HG02885 (cell line): ENCODE measurements at regions not wholly inside any gene's neighbourhood (a gene's known extent, or its start where the extent isn't known, plus 50 kb on each side); places are given as distances from the start of the nearest gene placed in this dataset.
"Not testable (repeated sequence)": the region's sequence is repeated elsewhere in the genome, so short reads cannot be mapped to it uniquely, and the experiment has no call there.

ENCODE experiments used
- ATAC-seq: cut with Tn5 transposase; IDR thresholded peaks from one replicate; pipeline ENCODE4 v1.9.1; 2021; ENCODE audit warnings: mild to moderate bottlenecking; ENCODE audit not compliant: unreplicated experiment, poor library complexity

- ATAC-seq: not testable (repeated sequence)
These were observed 84.7 kb downstream of the METTL2B start for GRCh38 chr7:128561116-128561722.

DNA sequence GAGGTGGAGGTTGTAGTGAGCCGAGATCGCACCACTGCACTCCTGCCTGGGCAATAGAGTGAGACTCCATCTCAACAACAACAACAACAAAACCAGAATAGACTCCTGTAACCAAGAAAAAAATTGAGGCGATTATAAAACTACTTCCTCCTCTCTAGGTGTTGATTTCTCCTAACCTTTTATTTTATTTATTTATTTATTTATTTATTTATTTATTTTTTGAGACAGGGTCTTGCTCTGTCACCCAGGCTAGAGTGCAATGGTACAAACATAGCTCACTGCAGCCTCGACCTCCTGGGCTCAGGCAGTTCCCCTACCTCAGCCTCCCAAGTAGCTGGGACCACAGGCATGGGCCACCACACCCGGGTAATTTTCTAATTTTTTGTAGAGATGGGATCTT lies 86.2 kb downstream of the METTL2B start:
- ATAC-seq: not testable (repeated sequence)

DNA sequence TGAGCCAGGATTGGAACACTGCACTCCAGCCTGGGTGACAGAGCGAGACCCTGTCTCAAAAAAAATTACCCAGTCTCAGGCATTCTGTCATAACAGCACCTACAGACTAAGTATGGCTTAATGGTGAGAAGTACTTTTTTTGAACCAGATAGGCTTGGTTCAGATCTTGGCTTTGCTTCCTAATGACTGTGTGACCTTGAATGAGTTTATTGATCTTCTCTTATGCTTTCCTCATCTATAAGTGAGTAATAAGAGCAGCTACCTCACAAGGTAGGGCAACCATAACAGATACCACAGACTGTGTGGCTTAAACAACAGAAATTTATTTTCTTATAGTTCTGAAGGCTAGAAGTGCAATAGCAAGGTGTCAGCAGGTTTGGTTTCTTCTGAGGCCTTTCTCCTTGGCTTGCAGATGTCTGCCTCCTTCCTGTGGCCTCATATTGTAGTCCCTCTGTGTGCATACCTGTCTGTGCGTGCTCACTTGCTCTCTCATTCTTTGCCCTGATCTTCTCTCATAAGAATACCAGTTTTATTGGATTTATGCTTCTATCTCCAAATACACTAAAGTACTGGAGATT lies 87.7 kb downstream of the METTL2B start:
- ATAC-seq: not testable (repeated sequence)

DNA sequence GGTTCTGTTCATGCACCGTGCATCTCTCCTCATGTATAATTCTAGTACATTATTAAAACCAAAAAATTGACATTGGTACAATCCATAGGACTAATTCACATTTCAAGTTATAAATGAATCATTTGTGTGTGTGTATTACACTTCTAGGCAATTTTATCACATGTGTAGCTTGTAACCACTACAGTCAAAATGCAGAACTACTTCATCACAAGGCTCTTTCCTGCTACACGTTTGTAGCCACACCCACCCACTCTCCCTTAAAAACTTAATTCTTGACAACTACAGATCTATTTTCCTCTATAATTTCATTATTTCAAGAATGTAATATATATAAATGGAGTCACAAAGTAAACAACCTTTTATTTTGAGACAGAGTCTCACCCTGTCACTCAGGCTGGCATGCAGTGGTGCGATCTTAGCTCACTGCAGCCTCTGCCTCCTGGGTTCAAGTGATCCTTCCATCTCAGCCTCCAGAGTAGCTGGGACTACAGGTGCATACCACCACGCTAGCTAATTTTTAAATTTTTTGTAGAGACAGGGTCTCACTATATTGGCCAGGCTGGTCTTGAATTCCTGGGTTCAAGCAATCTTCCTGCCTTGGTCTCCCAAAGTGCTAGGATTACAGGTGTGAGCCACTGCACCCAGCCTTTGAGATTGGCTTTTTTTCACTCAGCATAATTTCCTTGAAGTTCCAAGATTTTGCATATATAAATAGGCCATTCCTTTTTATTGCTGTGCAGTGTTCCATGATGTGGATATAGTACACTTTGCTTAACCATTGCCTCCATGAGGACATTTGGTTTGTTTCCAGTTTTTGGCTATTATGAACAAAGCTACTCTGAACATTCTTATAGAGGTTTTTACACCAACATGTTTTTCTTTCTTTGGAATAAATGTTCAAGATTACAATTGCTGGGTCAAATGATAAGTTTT lies 88.7 kb downstream of the METTL2B start:
- ATAC-seq: not testable (repeated sequence)

- ATAC-seq: not testable (repeated sequence)
These were observed 96.8 kb upstream of the GARIN1A start for GRCh38 chr7:128575277-128575676.

GRCh38 chr7:128576953-128577352 lies 95.1 kb upstream of the GARIN1A start:
- ATAC-seq: not testable (repeated sequence)

GRCh38 chr7:128579843-128580242 lies 92.2 kb upstream of the GARIN1A start:
- not testable (repeated sequence) for ATAC-seq

DNA sequence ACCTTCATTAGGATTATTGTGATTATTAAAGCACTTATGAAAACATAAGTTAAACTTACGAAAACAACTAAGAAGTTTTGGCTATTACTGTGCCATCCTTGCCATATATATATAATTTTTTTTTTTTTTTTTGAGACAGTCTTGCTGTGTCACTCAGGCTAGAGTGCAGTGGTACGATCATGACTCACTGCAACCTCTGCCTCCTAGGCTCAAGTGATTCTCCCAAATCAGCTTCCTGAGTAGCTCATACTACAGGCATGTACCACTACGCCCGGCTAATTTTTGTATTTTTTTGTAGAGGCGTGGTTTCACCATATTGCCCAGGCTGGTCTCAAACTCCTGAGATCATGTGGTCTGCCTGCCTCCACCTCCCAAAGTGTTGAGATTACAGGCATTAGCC lies 91.0 kb upstream of the GARIN1A start:
- not testable (repeated sequence) for ATAC-seq

DNA sequence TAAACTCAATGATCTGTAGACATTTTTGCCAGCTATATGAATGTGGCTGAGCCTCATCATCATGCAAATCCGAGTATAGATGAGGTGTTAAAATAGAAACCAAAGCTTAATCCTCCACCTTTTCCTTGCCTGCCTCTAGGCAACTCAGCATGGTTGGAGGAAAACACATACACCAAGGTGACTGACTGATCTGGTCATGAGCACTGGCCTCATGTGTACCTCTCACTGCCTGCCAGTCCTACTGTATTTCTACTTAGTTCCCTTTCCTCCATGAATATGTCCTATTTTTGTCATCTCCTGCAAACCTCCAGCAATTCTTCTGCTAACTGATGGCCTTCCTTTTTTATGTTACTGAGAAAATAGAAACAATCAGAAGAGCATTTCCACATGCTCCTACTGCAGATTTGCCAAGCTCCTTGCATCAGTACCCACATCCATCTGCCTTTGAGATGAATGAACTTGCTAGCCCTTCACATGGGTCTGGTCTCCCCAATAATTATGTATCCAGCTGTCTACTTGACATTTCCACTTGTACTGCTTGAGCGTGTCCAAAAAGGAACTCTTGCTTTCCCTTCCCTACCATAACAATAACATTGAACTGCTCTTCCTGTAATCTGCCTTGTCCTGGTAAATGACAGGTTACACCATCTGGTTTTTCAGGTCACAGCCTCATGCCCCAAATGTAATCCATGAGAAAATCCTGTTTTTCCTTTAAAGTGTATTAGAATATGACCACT lies 90.1 kb upstream of the GARIN1A start:
- ATAC-seq: not testable (repeated sequence)

DNA sequence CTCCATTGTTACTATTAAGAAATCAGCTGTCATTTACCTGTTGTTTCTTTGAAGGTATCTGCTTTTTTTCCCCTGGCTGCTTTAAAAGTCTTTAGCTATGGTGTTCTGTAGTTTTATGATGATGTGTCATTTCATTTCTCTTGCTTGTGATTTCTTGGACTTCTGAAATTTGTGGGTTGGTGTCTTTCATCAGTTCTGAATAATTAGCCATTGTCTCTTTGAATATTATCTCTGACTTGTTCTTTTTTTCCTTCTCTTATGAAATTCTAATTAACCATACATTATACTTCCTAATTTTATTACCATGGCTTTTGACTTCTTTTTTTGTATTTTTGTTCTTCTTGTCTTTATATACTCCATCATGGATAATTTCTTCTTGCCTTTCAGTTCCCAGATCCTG lies 85.4 kb upstream of the GARIN1A start:
- ATAC-seq: not testable (repeated sequence)

DNA sequence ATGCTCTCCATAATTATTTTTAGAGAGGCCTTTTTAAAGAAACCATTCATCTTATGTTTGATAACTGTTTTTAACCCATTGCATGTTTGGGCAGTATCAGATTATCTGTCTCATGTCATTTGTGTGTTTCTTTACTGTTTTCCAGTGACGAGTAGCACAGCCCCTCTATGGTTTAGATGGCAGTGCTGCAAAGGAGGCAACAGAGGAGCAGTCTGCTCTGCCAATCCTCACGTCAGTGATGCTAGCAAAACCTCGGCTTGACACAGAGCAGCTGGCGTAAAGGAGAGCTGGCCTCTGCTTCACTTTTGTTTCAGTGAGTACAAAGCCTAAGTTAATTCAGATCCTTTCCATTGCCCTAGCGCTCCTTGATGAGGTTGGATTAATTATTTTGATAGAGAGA lies 80.4 kb upstream of the GARIN1A start:
- no peak for ATAC-seq

DNA sequence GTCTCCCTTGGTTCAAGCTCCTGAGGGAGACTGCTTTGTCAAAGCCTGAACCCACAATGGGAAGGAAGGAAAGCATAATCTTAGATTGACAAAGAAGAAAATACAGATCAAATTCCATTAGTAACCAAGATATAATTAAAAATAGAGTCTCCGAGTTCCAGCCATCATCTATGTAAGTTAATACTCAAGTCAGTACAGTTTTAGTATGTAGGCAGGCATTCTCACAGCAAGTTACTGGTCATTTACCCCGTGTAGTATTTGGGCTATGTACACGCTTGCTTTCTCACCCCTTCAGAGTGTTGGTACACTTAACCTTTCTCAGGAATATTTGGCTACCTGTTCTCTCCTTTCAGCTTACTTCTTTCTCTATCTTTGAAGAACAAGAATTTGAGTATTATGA lies 79.9 kb upstream of the GARIN1A start:
- ATAC-seq: not testable (repeated sequence)

GRCh38 chr7:128594061-128594460 lies 78.0 kb upstream of the GARIN1A start:
- ATAC-seq: not testable (repeated sequence)

DNA sequence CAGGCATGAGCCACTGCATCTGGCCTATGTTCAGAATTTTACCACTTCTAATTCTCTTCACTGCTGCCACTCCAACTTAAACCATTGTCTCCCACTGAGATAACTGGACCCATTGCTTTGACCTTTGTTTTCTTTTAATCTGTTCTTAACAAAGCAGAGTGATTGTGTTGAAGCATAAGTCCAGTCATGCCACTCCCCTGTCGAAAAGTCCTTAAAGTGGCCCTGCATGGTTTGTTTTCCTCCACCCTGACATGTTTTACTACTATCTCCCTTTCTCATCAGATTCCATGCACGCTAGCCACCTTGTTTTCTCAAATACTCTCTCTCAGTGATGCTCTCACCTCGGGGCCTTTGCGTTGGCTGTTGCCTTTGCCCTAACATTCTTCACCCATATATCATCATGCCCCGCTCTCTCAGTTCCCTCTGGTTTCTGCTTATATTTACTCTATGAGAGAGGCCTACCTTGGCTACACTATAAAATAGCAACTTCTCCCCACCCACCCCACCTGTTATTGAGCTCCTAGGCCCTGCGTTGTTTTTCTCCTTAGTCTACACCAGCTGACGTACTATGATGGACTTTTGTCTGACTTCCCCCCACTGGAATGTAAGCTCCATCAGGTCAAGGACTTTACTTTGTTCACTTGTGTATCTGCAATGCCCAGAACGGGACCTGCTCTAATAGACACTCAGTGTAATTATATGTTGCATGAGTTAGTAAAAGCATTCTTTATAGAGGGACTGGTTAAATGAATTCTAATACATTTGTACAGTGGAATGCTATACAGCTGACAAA lies 75.6 kb upstream of the GARIN1A start:
- ATAC-seq: not testable (repeated sequence)

GRCh38 chr7:128598946-128599345 lies 73.1 kb upstream of the GARIN1A start:
- not testable (repeated sequence) for ATAC-seq

DNA sequence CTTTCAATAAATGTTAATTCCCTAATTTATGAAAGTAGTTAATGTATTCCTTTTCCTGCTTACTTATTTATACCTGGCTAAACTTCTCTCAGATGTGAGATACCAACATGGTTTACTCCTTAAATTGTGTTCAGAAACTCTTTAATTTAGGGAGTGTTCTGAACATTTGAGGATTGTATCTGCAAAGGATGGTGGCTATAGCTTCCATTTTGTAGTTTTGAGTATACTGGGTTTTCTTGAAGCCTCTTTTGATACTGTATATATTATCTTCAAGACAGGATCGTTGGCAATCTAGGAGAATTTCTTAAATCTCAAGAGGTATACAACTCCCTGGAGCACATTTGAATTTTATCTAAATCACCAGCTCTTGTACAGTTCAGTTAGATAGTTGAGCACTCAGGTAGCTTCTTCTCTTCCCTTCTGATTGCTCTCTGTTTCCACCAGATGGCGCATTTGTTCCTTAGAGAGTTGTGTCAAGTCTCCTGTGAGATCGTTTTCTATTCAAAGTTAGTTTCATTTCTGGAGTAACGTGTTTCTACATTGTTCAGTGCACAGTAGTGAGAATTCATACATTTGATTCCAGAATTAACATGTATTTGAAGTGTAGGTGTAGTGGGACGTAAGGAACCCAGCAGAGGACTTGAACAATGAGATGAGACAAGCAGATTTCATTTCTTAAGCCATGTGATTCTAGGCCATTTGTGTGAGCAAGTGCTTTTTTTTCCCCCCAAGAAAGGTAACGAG lies 63.2 kb upstream of the GARIN1A start:
- ATAC-seq: peak; percentile 70

DNA sequence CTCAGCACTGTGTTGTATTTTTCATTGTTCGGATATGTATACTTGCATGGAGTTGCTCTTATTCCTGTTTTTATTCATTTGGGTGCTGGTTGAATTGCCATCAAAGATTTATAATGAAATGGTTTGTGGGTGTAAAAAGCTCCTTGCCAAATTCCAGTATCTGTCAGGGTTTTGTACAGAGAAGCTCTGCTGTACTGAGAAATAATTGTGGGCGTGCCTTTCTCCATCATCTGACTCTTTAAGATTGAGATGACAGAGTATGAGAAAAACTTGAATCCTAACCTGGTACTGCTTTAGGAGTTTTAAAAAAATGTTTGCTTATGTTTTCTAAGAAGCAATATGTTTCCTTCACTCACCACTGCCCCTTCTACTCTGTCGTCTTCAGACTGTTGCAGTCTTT lies 58.7 kb upstream of the GARIN1A start:
- not testable (repeated sequence) for ATAC-seq

DNA sequence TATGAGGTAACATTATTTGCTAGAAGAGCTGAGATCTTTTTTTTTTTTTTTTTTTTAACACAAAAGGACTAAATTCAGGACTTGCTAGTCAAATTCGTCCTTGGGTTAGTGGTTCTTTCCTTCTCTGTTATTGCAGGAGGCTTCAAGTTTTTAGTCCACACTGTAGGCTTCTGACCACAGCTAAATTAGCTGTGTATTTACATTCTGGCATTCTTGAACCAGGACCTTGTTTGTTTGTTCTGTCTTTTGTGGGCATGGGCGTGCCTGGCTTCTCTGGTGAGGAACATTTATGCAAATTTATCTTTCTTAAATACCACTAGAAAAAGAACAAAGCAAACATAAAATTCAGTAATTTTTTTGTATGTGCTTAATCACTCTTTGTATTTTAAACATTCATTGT lies 57.3 kb upstream of the GARIN1A start:
- ATAC-seq: not testable (repeated sequence)

- ATAC-seq: not testable (repeated sequence)
These were observed 55.3 kb upstream of the GARIN1A start for GRCh38 chr7:128616799-128617198.
